ENCODE measurements at regions not wholly inside any gene's neighbourhood (a gene's known extent, or its start where the extent isn't known, plus 50 kb on each side); places are given as distances from the start of the nearest gene placed in this dataset.

GRCh38 chr7:114310345-114311110 is 104.1 kb upstream of the FOXP2 start:
- TF ChIP-seq CTCF (IDR thresholded peaks at IDR 0.05) = peak in 1 of 6 experiments; percentile 8
- TF ChIP-seq POLR2A (IDR thresholded peaks at IDR 0.05) = no peak
